ENCODE measurements at regions not wholly inside any gene's neighbourhood (a gene's known extent, or its start where the extent isn't known, plus 50 kb on each side); places are given as distances from the start of the nearest gene placed in this dataset.

GRCh38 chr21:35853321-35854239 is 206.7 kb downstream of the SETD4 start:
- Histone ChIP-seq H3K4me1 (ENCODE audit: control insufficient read depth in 1 of 2, insufficient read depth in 2 of 2, low read length in 2 of 2) (peaks cover 5 to 21% of the 10 kb centered on the region in 2 donors), H3K36me3 (ENCODE audit: control insufficient read depth in 1 of 2, insufficient read depth in 2 of 2, low read length in 2 of 2) (no peaks in the 10 kb centered on the region), H3K9ac (ENCODE audit: low read depth in 1 of 2, low read length in 2 of 2) (no peak overlapping the region), H3K27ac (ENCODE audit: low read depth, low read length) (no peak overlapping the region), H3K9me3 (ENCODE audit: control insufficient read depth in 1 of 2, low read length in 2 of 2) (no peaks in the 10 kb centered on the region), H3K27me3 (ENCODE audit: control insufficient read depth in 1 of 2, insufficient read depth in 2 of 2, low read length in 2 of 2) (no peaks in the 10 kb centered on the region), H3K4me3 (ENCODE audit: low read depth in 1 of 2, low read length in 2 of 2) (no peak overlapping the region)

- Histone ChIP-seq H3K36me3 (ENCODE audit: control insufficient read depth in 1 of 2, insufficient read depth in 2 of 2, low read length in 2 of 2) (no peaks in the 10 kb centered on the region), H3K9me3 (ENCODE audit: control insufficient read depth in 1 of 2, low read length in 2 of 2) (no peaks in the 10 kb centered on the region), H3K27ac (ENCODE audit: low read depth, low read length) (no peak overlapping the region), H3K9ac (ENCODE audit: low read depth in 1 of 2, low read length in 2 of 2) (no peak overlapping the region), H3K4me3 (ENCODE audit: low read depth in 1 of 2, low read length in 2 of 2) (no peak overlapping the region), H3K27me3 (ENCODE audit: control insufficient read depth in 1 of 2, insufficient read depth in 2 of 2, low read length in 2 of 2) (no peaks in the 10 kb centered on the region), H3K4me1 (ENCODE audit: control insufficient read depth in 1 of 2, insufficient read depth in 2 of 2, low read length in 2 of 2) (peaks cover 5 to 14% of the 10 kb centered on the region in 2 donors)
These were observed 207.5 kb downstream of the SETD4 start for GRCh38 chr21:35852820-35853219.

GRCh38 chr21:35850542-35851103 is 209.7 kb downstream of the SETD4 start:
- Histone ChIP-seq H3K36me3 (ENCODE audit: control insufficient read depth in 1 of 2, insufficient read depth in 2 of 2, low read length in 2 of 2) (no peaks in the 10 kb centered on the region), H3K9me3 (ENCODE audit: control insufficient read depth in 1 of 2, low read length in 2 of 2) (no peaks in the 10 kb centered on the region), H3K27me3 (ENCODE audit: control insufficient read depth in 1 of 2, insufficient read depth in 2 of 2, low read length in 2 of 2) (no peaks in the 10 kb centered on the region), H3K27ac (ENCODE audit: low read depth, low read length) (no peak overlapping the region), H3K4me1 (ENCODE audit: control insufficient read depth in 1 of 2, insufficient read depth in 2 of 2, low read length in 2 of 2) (peaks cover 5 to 12% of the 10 kb centered on the region in 2 donors), H3K4me3 (ENCODE audit: low read depth in 1 of 2, low read length in 2 of 2) (no peak overlapping the region), H3K9ac (ENCODE audit: low read depth in 1 of 2, low read length in 2 of 2) (no peak overlapping the region)

GRCh38 chr21:35850029-35850428 is 210.3 kb downstream of the SETD4 start:
- Histone ChIP-seq H3K27me3 (ENCODE audit: control insufficient read depth in 1 of 2, insufficient read depth in 2 of 2, low read length in 2 of 2) (no peaks in the 10 kb centered on the region), H3K27ac (ENCODE audit: low read depth, low read length) (no peak overlapping the region), H3K36me3 (ENCODE audit: control insufficient read depth in 1 of 2, insufficient read depth in 2 of 2, low read length in 2 of 2) (no peaks in the 10 kb centered on the region), H3K4me1 (ENCODE audit: control insufficient read depth in 1 of 2, insufficient read depth in 2 of 2, low read length in 2 of 2) (peaks cover 5 to 12% of the 10 kb centered on the region in 2 donors), H3K9ac (ENCODE audit: low read depth in 1 of 2, low read length in 2 of 2) (no peak overlapping the region), H3K4me3 (ENCODE audit: low read depth in 1 of 2, low read length in 2 of 2) (no peak overlapping the region), H3K9me3 (ENCODE audit: control insufficient read depth in 1 of 2, low read length in 2 of 2) (no peaks in the 10 kb centered on the region)

- no peak overlapping the region for H3K27ac ChIP-seq (ENCODE audit: low read depth, low read length)
- H3K9ac ChIP-seq (ENCODE audit: low read depth in 1 of 2, low read length in 2 of 2), result no peak overlapping the region
These were observed 211.2 kb downstream of the SETD4 start for GRCh38 chr21:35849144-35849543.

GRCh38 chr21:35843911-35844667 is 216.2 kb downstream of the SETD4 start:
- no peaks in the 10 kb centered on the region for H3K9me3 ChIP-seq (ENCODE audit: control insufficient read depth in 1 of 2, low read length in 2 of 2)
- H3K27me3 ChIP-seq (ENCODE audit: control insufficient read depth in 1 of 2, insufficient read depth in 2 of 2, low read length in 2 of 2), result no peaks in the 10 kb centered on the region
- H3K4me3 ChIP-seq (ENCODE audit: low read depth in 1 of 2, low read length in 2 of 2), result no peak overlapping the region
- no peaks in the 10 kb centered on the region for H3K36me3 ChIP-seq (ENCODE audit: control insufficient read depth in 1 of 2, insufficient read depth in 2 of 2, low read length in 2 of 2)
- H3K27ac ChIP-seq (ENCODE audit: low read depth, low read length), result no peak overlapping the region
- peaks cover 0 to 3% of the 10 kb centered on the region in 2 donors for H3K4me1 ChIP-seq (ENCODE audit: control insufficient read depth in 1 of 2, insufficient read depth in 2 of 2, low read length in 2 of 2)
- no peak overlapping the region for H3K9ac ChIP-seq (ENCODE audit: low read depth in 1 of 2, low read length in 2 of 2)

More at GRCh38 chr21:35849144-35849543, 211.2 kb downstream of the SETD4 start:
- H3K4me3 ChIP-seq (ENCODE audit: low read depth in 1 of 2, low read length in 2 of 2), result no peak overlapping the region
- H3K27me3 ChIP-seq (ENCODE audit: control insufficient read depth in 1 of 2, insufficient read depth in 2 of 2, low read length in 2 of 2), result no peaks in the 10 kb centered on the region
- no peaks in the 10 kb centered on the region for H3K36me3 ChIP-seq (ENCODE audit: control insufficient read depth in 1 of 2, insufficient read depth in 2 of 2, low read length in 2 of 2)
- peaks cover 5 to 13% of the 10 kb centered on the region in 2 donors for H3K4me1 ChIP-seq (ENCODE audit: control insufficient read depth in 1 of 2, insufficient read depth in 2 of 2, low read length in 2 of 2)
- H3K9me3 ChIP-seq (ENCODE audit: control insufficient read depth in 1 of 2, low read length in 2 of 2), result no peaks in the 10 kb centered on the region

- peaks cover 0 to 3% of the 10 kb centered on the region in 2 donors for H3K4me1 ChIP-seq (ENCODE audit: control insufficient read depth in 1 of 2, insufficient read depth in 2 of 2, low read length in 2 of 2)
These were observed 219.4 kb downstream of the SETD4 start for GRCh38 chr21:35840949-35841348.

GRCh38 chr21:35840197-35840799 is 220.0 kb downstream of the SETD4 start:
- H3K27ac ChIP-seq (ENCODE audit: low read depth, low read length), result no peak overlapping the region
- H3K4me3 ChIP-seq (ENCODE audit: low read depth in 1 of 2, low read length in 2 of 2), result no peak overlapping the region
- no peak overlapping the region for H3K9ac ChIP-seq (ENCODE audit: low read depth in 1 of 2, low read length in 2 of 2)
- no peaks in the 10 kb centered on the region for H3K27me3 ChIP-seq (ENCODE audit: control insufficient read depth in 1 of 2, insufficient read depth in 2 of 2, low read length in 2 of 2)
- no peaks in the 10 kb centered on the region for H3K9me3 ChIP-seq (ENCODE audit: control insufficient read depth in 1 of 2, low read length in 2 of 2)
- H3K36me3 ChIP-seq (ENCODE audit: control insufficient read depth in 1 of 2, insufficient read depth in 2 of 2, low read length in 2 of 2), result no peaks in the 10 kb centered on the region
- H3K4me1 ChIP-seq (ENCODE audit: control insufficient read depth in 1 of 2, insufficient read depth in 2 of 2, low read length in 2 of 2), result peaks cover 0 to 3% of the 10 kb centered on the region in 2 donors

More at GRCh38 chr21:35840949-35841348, 219.4 kb downstream of the SETD4 start:
- Histone ChIP-seq H3K4me3 (ENCODE audit: low read depth in 1 of 2, low read length in 2 of 2) (no peak overlapping the region), H3K36me3 (ENCODE audit: control insufficient read depth in 1 of 2, insufficient read depth in 2 of 2, low read length in 2 of 2) (no peaks in the 10 kb centered on the region), H3K27me3 (ENCODE audit: control insufficient read depth in 1 of 2, insufficient read depth in 2 of 2, low read length in 2 of 2) (no peaks in the 10 kb centered on the region), H3K9me3 (ENCODE audit: control insufficient read depth in 1 of 2, low read length in 2 of 2) (no peaks in the 10 kb centered on the region), H3K9ac (ENCODE audit: low read depth in 1 of 2, low read length in 2 of 2) (no peak overlapping the region), H3K27ac (ENCODE audit: low read depth, low read length) (no peak overlapping the region)

GRCh38 chr21:35838987-35839763 is 221.2 kb downstream of the SETD4 start:
- no peak overlapping the region for H3K9ac ChIP-seq (ENCODE audit: low read depth in 1 of 2, low read length in 2 of 2)
- H3K4me1 ChIP-seq (ENCODE audit: control insufficient read depth in 1 of 2, insufficient read depth in 2 of 2, low read length in 2 of 2), result peaks cover 0 to 2% of the 10 kb centered on the region in 2 donors
- H3K4me3 ChIP-seq (ENCODE audit: low read depth in 1 of 2, low read length in 2 of 2), result no peak overlapping the region
- H3K27me3 ChIP-seq (ENCODE audit: control insufficient read depth in 1 of 2, insufficient read depth in 2 of 2, low read length in 2 of 2), result no peaks in the 10 kb centered on the region
- H3K9me3 ChIP-seq (ENCODE audit: control insufficient read depth in 1 of 2, low read length in 2 of 2), result no peaks in the 10 kb centered on the region
- no peak overlapping the region for H3K27ac ChIP-seq (ENCODE audit: low read depth, low read length)
- H3K36me3 ChIP-seq (ENCODE audit: control insufficient read depth in 1 of 2, insufficient read depth in 2 of 2, low read length in 2 of 2), result no peaks in the 10 kb centered on the region
